Activated CD8-positive, alpha-beta T cell treated with anti-CD3 and anti-CD28 coated beads, Interleukin-2, amount 10 ng/mL, durations not matched to agents 7 days and 5 days (primary cell): ENCODE measurements at regions not wholly inside any gene's neighbourhood (a gene's known extent, or its start where the extent isn't known, plus 50 kb on each side); places are given as distances from the start of the nearest gene placed in this dataset.

Experiments used
- ATAC-seq: fragments of 150-1000 bp; cut with Tn5 transposase; one replicate; pipeline ENCODE4 v1.10.0; 2021; ENCODE audit warnings: moderate library complexity
- CTCF ChIA-PET: fragments of 350-600 bp; sonication (Branson Sonifier 250); formaldehyde crosslinking; loops from one replicate; lab custom pipeline; 2021; ENCODE audit warnings: antibody characterized with exemption; lab: Charles Lee
- POLR2A ChIA-PET: fragments of 350-600 bp; sonication (Branson Sonifier 250); formaldehyde crosslinking; loops from one replicate; lab custom pipeline; 2021; ENCODE audit warnings: antibody characterized with exemption; lab: Charles Lee
- DNase-seq: peaks from one replicate; pipeline ENCODE4 v3.0.0-alpha.2; 2020
- H3K27ac Mint-ChIP-seq: one replicate; pipeline ENCODE4 v1.8.0; 2021; ENCODE audit warnings: mild to moderate bottlenecking, mixed read lengths
- H3K27me3 Mint-ChIP-seq: one replicate; pipeline ENCODE4 v1.8.0; 2021; ENCODE audit warnings: low read depth, mixed read lengths
- H3K36me3 Mint-ChIP-seq: one replicate; pipeline ENCODE4 v1.8.0; 2021; ENCODE audit warnings: low read depth, mixed read lengths
- H3K4me1 Mint-ChIP-seq: one replicate; pipeline ENCODE4 v1.8.0; 2021; ENCODE audit warnings: low read depth, mixed read lengths
- H3K4me3 Mint-ChIP-seq: one replicate; pipeline ENCODE4 v1.8.0; 2021; ENCODE audit warnings: mild to moderate bottlenecking, mixed read lengths
- H3K9me3 Mint-ChIP-seq: one replicate; pipeline ENCODE4 v1.8.0; 2022; ENCODE audit warnings: mixed read lengths; ENCODE audit not compliant: insufficient read depth

GRCh38 chr9:100838857-100839256, 189.7 kb upstream of the PLPPR1 start:
- DNase-seq (no peak), ATAC-seq (no peak)
- ChIA-PET CTCF (no interaction called here), POLR2A (no interaction called here)
- no peaks in the 10 kb centered on the region for H3K4me1 Mint-ChIP-seq
- H3K9me3 Mint-ChIP-seq, result no peaks in the 10 kb centered on the region
- H3K36me3 Mint-ChIP-seq, result no peaks in the 10 kb centered on the region
- H3K27ac Mint-ChIP-seq, result no peak overlapping the region
- H3K4me3 Mint-ChIP-seq, result no peak overlapping the region
- no peaks in the 10 kb centered on the region for H3K27me3 Mint-ChIP-seq

GRCh38 chr9:100848726-100849125, 179.8 kb upstream of the PLPPR1 start:
- ChIA-PET POLR2A (no interaction called here), CTCF (no interaction called here)
- ATAC-seq, result no peak
- Mint-ChIP-seq H3K9me3 (no peaks in the 10 kb centered on the region), H3K36me3 (no peaks in the 10 kb centered on the region), H3K4me1 (no peaks in the 10 kb centered on the region), H3K4me3 (no peak overlapping the region), H3K27me3 (no peaks in the 10 kb centered on the region), H3K27ac (no peak overlapping the region)
- DNase-seq, result no peak

GRCh38 chr9:100852088-100852487, 176.4 kb upstream of the PLPPR1 start:
- POLR2A ChIA-PET, result no interaction called here
- no peak for ATAC-seq

DNA sequence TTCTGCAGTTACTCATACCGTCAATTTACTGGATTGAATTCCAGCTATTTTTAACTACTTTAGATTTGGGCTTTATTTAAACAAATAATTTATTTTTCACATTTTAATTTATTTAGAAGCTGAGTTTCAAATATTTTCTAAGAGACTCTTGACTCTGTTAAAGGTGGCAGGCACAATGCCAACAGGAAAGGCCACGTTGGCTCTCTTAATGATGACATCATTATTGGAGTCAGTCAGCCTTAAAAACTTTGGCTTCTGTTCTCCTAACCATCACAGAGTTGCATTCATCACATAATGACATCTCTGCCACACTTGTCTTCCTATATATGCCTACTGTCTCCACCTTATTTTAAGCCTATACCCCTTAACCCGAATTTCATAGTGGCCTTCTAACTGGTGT, 172.3 kb upstream of the PLPPR1 start:
- ATAC-seq, result no peak
- Mint-ChIP-seq H3K4me1 (no peaks in the 10 kb centered on the region), H3K9me3 (no peaks in the 10 kb centered on the region), H3K27me3 (no peaks in the 10 kb centered on the region), H3K36me3 (no peaks in the 10 kb centered on the region), H3K27ac (no peak overlapping the region), H3K4me3 (no peak overlapping the region)
- ChIA-PET POLR2A (no interaction called here), CTCF (no interaction called here)
- no peak for DNase-seq

More at GRCh38 chr9:100852088-100852487, 176.4 kb upstream of the PLPPR1 start:
- no peak overlapping the region for H3K4me3 Mint-ChIP-seq
- no peaks in the 10 kb centered on the region for H3K9me3 Mint-ChIP-seq
- CTCF ChIA-PET, result no interaction called here
- no peak overlapping the region for H3K27ac Mint-ChIP-seq
- H3K36me3 Mint-ChIP-seq, result no peaks in the 10 kb centered on the region
- no peak for DNase-seq
- H3K27me3 Mint-ChIP-seq, result no peaks in the 10 kb centered on the region
- H3K4me1 Mint-ChIP-seq, result no peaks in the 10 kb centered on the region

GRCh38 chr9:100865111-100865510, 163.4 kb upstream of the PLPPR1 start:
- ChIA-PET POLR2A (no interaction called here), CTCF (no interaction called here)
- DNase-seq (no peak), ATAC-seq (no peak)
- no peak overlapping the region for H3K4me3 Mint-ChIP-seq
- no peaks in the 10 kb centered on the region for H3K36me3 Mint-ChIP-seq
- no peaks in the 10 kb centered on the region for H3K4me1 Mint-ChIP-seq
- no peaks in the 10 kb centered on the region for H3K9me3 Mint-ChIP-seq
- H3K27ac Mint-ChIP-seq, result no peak overlapping the region
- H3K27me3 Mint-ChIP-seq, result no peaks in the 10 kb centered on the region

GRCh38 chr9:100865648-100866047, 162.9 kb upstream of the PLPPR1 start:
- no peaks in the 10 kb centered on the region for H3K27me3 Mint-ChIP-seq
- ChIA-PET POLR2A (no interaction called here), CTCF (no interaction called here)
- DNase-seq (no peak), ATAC-seq (no peak)
- H3K9me3 Mint-ChIP-seq, result no peaks in the 10 kb centered on the region
- H3K36me3 Mint-ChIP-seq, result no peaks in the 10 kb centered on the region
- H3K4me3 Mint-ChIP-seq, result no peak overlapping the region
- no peak overlapping the region for H3K27ac Mint-ChIP-seq
- H3K4me1 Mint-ChIP-seq, result no peaks in the 10 kb centered on the region

GRCh38 chr9:100869326-100869725, 159.2 kb upstream of the PLPPR1 start:
- CTCF ChIA-PET, result no interaction called here

GRCh38 chr9:100879884-100880283, 148.6 kb upstream of the PLPPR1 start:
- CTCF ChIA-PET, result no interaction called here
- H3K36me3 Mint-ChIP-seq, result no peaks in the 10 kb centered on the region

More at GRCh38 chr9:100869326-100869725, 159.2 kb upstream of the PLPPR1 start:
- DNase-seq, result no peak
- Mint-ChIP-seq H3K27ac (no peak overlapping the region), H3K36me3 (no peaks in the 10 kb centered on the region), H3K4me3 (no peak overlapping the region), H3K27me3 (no peaks in the 10 kb centered on the region), H3K9me3 (no peaks in the 10 kb centered on the region), H3K4me1 (no peaks in the 10 kb centered on the region)
- ATAC-seq, result no peak
- POLR2A ChIA-PET, result no interaction called here

DNA sequence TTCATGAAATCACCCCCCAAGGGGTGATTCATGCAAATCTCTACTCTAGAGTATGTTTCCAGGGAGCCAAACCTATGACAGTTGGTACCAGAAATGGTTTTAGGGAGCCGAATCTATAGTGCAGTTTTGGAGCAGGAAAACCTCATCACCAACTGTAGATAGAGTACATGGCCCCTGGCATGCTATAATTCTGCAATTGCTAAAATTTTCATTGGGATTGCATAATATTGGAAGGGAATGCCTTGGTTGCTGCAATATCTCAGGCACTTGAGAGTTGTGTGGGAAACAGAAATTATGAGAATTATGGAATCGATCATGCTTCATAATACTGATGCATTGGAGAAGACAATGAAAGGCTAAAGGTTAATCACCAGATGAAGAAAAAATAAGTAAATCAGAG, 148.2 kb upstream of the PLPPR1 start:
- Mint-ChIP-seq H3K4me1 (no peaks in the 10 kb centered on the region), H3K36me3 (no peaks in the 10 kb centered on the region), H3K4me3 (no peak overlapping the region), H3K9me3 (no peaks in the 10 kb centered on the region), H3K27ac (no peak overlapping the region), H3K27me3 (no peaks in the 10 kb centered on the region)
- ATAC-seq (no peak), DNase-seq (no peak)
- ChIA-PET CTCF (no interaction called here), POLR2A (no interaction called here)

More at GRCh38 chr9:100879884-100880283, 148.6 kb upstream of the PLPPR1 start:
- POLR2A ChIA-PET, result no interaction called here
- Mint-ChIP-seq H3K9me3 (no peaks in the 10 kb centered on the region), H3K4me1 (no peaks in the 10 kb centered on the region), H3K27me3 (no peaks in the 10 kb centered on the region), H3K27ac (no peak overlapping the region), H3K4me3 (no peak overlapping the region)
- ATAC-seq, result no peak
- no peak for DNase-seq

- no peaks in the 10 kb centered on the region for H3K4me1 Mint-ChIP-seq
- ATAC-seq (no peak), DNase-seq (no peak)
- POLR2A ChIA-PET, result interaction anchor here (0.6 kb wide), 1 partner anchor 49 kb away, joined by 4 read pairs; no protein-coding TSS in a partner anchor
- H3K27ac Mint-ChIP-seq, result no peak overlapping the region
- H3K36me3 Mint-ChIP-seq, result no peaks in the 10 kb centered on the region
- H3K9me3 Mint-ChIP-seq, result no peaks in the 10 kb centered on the region
- CTCF ChIA-PET, result interaction anchor here (0.9 kb wide), 1 partner anchor 10 kb away, joined by 3 read pairs; no protein-coding TSS in a partner anchor
- H3K27me3 Mint-ChIP-seq, result no peaks in the 10 kb centered on the region
- no peak overlapping the region for H3K4me3 Mint-ChIP-seq
These were observed 144.0 kb upstream of the PLPPR1 start for GRCh38 chr9:100884518-100884917.

DNA sequence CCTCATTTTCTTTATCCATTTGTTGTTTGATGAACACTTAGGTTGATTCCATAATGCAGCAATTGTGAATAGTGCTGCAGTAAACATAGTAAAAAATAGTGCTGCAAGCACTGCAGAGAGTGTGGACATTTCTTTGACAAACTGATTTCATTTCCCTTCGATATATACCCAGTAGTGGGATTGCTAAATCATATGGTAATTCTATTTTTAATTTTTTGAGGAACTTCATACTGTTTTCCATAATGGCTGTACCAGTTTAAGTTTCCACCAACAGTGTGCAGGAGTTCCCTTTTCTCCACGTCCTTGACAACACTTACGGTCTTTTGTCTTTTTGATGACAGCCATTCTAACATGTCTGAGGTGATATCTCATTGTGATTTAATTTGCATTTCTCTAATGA, 138.2 kb upstream of the PLPPR1 start:
- DNase-seq, result no peak
- no peak overlapping the region for H3K27ac Mint-ChIP-seq
- ChIA-PET POLR2A (no interaction called here), CTCF (no interaction called here)
- no peak overlapping the region for H3K4me3 Mint-ChIP-seq
- H3K27me3 Mint-ChIP-seq, result no peaks in the 10 kb centered on the region
- ATAC-seq, result no peak
- H3K9me3 Mint-ChIP-seq, result no peaks in the 10 kb centered on the region
- H3K36me3 Mint-ChIP-seq, result no peaks in the 10 kb centered on the region
- no peaks in the 10 kb centered on the region for H3K4me1 Mint-ChIP-seq

DNA sequence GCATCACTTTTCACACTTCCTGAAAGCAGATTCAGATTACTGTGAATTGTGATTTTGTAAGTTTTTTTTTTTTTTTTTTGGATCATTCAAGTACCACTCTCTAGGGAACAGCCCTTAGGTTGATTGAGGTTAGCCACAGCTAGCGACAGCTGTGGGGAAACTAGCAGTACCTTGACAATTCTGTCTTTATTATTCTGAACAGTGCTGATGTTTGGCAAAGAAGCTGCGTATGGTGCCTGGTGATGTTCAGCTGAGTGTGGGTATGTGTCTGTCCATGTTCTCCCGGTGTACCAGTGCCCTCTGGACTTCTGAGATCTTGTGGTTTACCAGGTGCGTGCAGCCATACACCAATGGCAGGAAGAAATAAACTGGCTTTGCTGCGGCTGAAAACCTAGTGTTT, 117.3 kb upstream of the PLPPR1 start:
- Mint-ChIP-seq H3K4me3 (no peak overlapping the region), H3K27me3 (no peaks in the 10 kb centered on the region), H3K27ac (no peak overlapping the region), H3K36me3 (no peaks in the 10 kb centered on the region), H3K9me3 (no peaks in the 10 kb centered on the region), H3K4me1 (no peaks in the 10 kb centered on the region)
- POLR2A ChIA-PET, result no interaction called here
- CTCF ChIA-PET, result no interaction called here
- ATAC-seq (no peak), DNase-seq (no peak)

- CTCF ChIA-PET, result no interaction called here
These were observed 115.3 kb upstream of the PLPPR1 start for GRCh38 chr9:100913257-100913656.

More at GRCh38 chr9:100913257-100913656, 115.3 kb upstream of the PLPPR1 start:
- Mint-ChIP-seq H3K27ac (no peak overlapping the region), H3K27me3 (no peaks in the 10 kb centered on the region), H3K4me1 (no peaks in the 10 kb centered on the region), H3K36me3 (no peaks in the 10 kb centered on the region), H3K9me3 (no peaks in the 10 kb centered on the region), H3K4me3 (no peak overlapping the region)
- POLR2A ChIA-PET, result no interaction called here
- DNase-seq, result no peak
- ATAC-seq, result no peak
